SK-N-MC (cell line): ENCODE measurements at regions not wholly inside any gene's neighbourhood (a gene's known extent, or its start where the extent isn't known, plus 50 kb on each side); places are given as distances from the start of the nearest gene placed in this dataset.

Source experiments
- EZH2 ChIP-seq: fragments of 200-600 bp; sonication (generic); IDR thresholded peaks from one replicate; pipeline ENCODE4 v1.6.1; 2017; ENCODE audit warnings: antibody characterized with exemption
- POLR2AphosphoS5 ChIP-seq: IDR thresholded peaks from 2 replicates; pipeline ENCODE4 v1.6.1; 2012; ENCODE audit warnings: mild to moderate bottlenecking, low read depth, low read length, borderline replicate concordance

- TF ChIP-seq EZH2 (no peak), POLR2AphosphoS5 (no peak)
These were observed 121.4 kb upstream of the TCF21 start for GRCh38 chr6:133767357-133767970.
